IPS DF 6.9 (cell line): ENCODE measurements at regions not wholly inside any gene's neighbourhood (a gene's known extent, or its start where the extent isn't known, plus 50 kb on each side); places are given as distances from the start of the nearest gene placed in this dataset.

Source experiments
- DNase-seq: peaks from one replicate; pipeline ENCODE4 v3.0.0-alpha.2; 2013; ENCODE audit warnings: low read depth, low spot score
- H3K27ac ChIP-seq: one replicate; pipeline ENCODE4 v1.5.1; 2013; ENCODE audit warnings: low read length, control low read depth
- H3K27me3 ChIP-seq: 2 replicates; pipeline ENCODE4 v1.6.1; 2013; ENCODE audit warnings: mild to moderate bottlenecking, low read length; ENCODE audit not compliant: control insufficient read depth, insufficient read depth
- H3K36me3 ChIP-seq: 2 replicates; pipeline ENCODE4 v1.6.1; 2013; ENCODE audit warnings: low read length; ENCODE audit not compliant: control insufficient read depth, insufficient read depth
- H3K4me1 ChIP-seq: 2 replicates; pipeline ENCODE4 v1.6.1; 2013; ENCODE audit warnings: low read length; ENCODE audit not compliant: control insufficient read depth, insufficient read depth
- H3K4me3 ChIP-seq: 2 replicates; pipeline ENCODE4 v1.5.1; 2013; ENCODE audit warnings: mild to moderate bottlenecking, low read length
- H3K9me3 ChIP-seq: 2 replicates; pipeline ENCODE4 v1.6.1; 2013; ENCODE audit warnings: low read length, inconsistent platforms; ENCODE audit not compliant: control insufficient read depth, insufficient read depth
- WGBS: extraction: QIAGEN DNeasy Blood & Tissue Kit; methylation state at CpG from one replicate; pipeline ENCODE4 v1.1.7; 2013; ENCODE audit warnings: mixed read lengths, missing lambda C conversion rate; ENCODE audit not compliant: insufficient read length, insufficient coverage; 5-methylcytosine and 5-hydroxymethylcytosine counted together

DNA sequence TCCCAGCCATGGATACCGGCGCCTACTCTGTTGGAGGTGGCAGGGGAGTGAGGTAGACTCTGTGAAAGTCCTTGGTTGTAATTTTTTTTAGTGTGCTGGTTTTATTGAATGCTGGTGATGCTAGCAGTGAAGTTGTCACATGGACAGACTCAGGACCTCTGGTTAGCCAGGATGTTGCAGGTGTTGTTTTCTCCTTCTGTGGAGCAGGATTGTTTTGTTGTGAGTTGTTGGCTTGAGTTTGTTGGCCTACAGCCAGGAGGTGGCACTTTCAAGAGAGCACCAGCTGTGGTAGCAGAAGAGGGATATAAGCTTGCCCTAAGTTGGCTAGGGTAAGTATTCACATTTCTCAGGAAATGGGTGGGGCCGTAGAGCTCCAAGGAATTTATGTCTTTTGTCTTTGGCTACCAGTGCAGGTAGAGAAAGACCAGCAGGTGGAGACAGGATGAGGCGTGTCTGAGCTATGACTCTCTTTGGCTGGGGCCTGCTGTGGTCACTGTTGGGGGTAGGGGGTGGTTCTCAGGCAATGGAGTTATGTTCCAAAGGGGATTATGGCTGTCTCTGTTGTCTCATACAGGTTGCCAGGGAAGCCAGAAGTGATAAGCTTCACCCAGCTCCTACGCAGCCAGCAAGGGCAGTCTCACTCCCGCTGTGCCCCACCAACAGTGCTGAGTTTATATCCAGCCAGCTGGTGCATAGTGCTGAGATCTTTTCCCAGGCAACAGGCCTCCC is 248.7 kb downstream of the TAF11L14 start:
- Histone ChIP-seq H3K9me3 (no peaks in the 10 kb centered on the region), H3K27ac (no peak overlapping the region), H3K36me3 (no peaks in the 10 kb centered on the region), H3K4me3 (no peak overlapping the region), H3K4me1 (no peaks in the 10 kb centered on the region), H3K27me3 (no peaks in the 10 kb centered on the region)
- WGBS = no CpG with 5 or more reads among the region's 6 CpGs
- DNase-seq = peak; percentile 33

DNA sequence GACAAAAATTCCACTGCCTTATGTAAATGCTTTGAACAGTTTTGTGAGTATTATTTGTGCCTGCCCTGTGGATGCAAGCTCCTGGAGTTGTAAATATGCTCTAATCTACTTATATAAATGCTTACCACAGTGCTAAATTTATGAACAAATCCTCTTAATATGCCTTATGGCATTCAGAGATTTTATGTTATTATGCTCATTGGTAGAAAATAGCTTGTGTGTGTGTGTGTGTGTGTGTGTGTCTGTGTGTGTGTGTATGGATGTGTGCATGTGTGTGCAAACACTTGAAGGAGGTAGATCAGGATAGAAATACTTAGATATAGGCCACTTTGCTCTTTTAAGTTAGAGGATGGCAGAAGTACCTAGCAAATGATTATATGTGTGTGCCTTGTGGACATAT is 253.9 kb downstream of the TAF11L14 start:
- DNase-seq = no peak
- H3K4me3 ChIP-seq = no peak overlapping the region
- H3K4me1 ChIP-seq = no peaks in the 10 kb centered on the region
- no peaks in the 10 kb centered on the region for H3K9me3 ChIP-seq
- H3K36me3 ChIP-seq = no peaks in the 10 kb centered on the region
- no peak overlapping the region for H3K27ac ChIP-seq
- no peaks in the 10 kb centered on the region for H3K27me3 ChIP-seq

DNA sequence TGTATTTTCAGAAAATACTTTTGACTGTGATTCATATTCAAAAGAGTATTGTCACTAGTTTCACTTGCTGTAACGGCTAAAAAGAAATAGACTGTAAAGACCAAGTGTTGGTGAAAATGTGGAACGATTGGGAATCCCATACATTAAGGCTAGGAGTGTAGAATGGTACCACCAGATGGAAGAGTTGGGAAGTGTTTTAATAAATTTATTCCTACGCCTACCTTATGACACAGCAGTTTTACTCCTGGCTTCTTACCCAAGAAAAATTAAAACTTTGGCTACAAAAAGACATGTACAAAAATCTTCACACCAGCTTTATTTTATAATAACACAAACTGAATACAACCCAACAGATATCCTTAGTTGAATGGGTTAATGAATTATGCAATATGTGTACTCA is 256.2 kb downstream of the TAF11L14 start:
- Histone ChIP-seq H3K4me3 (no peak overlapping the region), H3K36me3 (no peaks in the 10 kb centered on the region), H3K4me1 (no peaks in the 10 kb centered on the region), H3K9me3 (no peaks in the 10 kb centered on the region), H3K27ac (no peak overlapping the region), H3K27me3 (no peaks in the 10 kb centered on the region)
- no peak for DNase-seq
- WGBS = no CpG with 5 or more reads among the region's 3 CpGs

DNA sequence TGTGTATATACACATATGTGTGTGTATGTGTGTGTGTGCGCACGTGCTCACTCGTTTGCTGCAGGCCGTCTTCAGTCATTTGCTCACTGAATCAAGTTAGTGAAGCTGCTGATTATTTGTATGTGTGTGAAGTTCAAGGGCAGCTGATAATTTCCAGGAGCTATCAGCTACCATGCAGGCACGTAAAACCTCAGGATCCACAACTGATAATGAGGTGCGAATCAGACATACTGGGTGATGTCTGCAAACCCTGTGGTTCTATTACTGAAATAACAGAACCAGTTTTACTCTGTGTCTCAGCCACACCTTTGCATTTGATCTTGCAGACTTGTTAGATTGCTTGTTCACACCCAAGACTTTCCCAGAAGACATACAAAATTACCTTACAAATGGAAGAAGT is 257.6 kb downstream of the TAF11L14 start:
- Histone ChIP-seq H3K36me3 (no peaks in the 10 kb centered on the region), H3K27ac (no peak overlapping the region), H3K9me3 (no peaks in the 10 kb centered on the region), H3K27me3 (no peaks in the 10 kb centered on the region), H3K4me3 (no peak overlapping the region), H3K4me1 (no peaks in the 10 kb centered on the region)
- DNase-seq = no peak
- WGBS = no CpG with 5 or more reads among the region's 6 CpGs

DNA sequence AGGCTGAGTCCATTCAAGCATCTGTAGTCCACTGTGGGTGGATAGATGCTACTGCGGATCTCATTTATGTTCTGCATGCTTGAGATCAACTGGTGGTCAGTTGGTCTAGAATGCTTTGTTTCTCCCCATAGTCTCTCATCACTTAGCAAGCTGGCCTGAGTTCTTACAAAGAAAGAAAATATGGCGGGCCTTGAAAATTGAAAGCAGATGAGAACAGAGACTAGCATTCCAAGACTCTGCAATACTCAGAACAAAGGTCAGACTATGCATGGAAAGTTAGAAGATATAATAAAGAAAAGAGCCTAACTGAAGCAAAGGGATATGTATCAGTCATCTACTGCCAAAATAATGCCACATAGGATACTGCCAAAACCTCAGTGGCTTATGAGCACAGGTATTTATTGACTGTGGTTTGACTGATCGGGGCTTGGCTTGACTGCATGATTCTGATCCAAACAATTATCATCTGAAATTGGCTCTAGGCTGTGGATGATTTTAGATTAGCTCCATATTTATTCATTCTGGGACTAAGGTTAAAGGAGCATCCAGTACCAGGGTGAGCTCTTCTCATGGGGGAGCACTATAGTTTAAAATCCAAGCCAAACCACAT is 258.9 kb downstream of the TAF11L14 start:
- Histone ChIP-seq H3K36me3 (no peaks in the 10 kb centered on the region), H3K27ac (no peak overlapping the region), H3K4me1 (no peaks in the 10 kb centered on the region), H3K9me3 (no peaks in the 10 kb centered on the region), H3K4me3 (no peak overlapping the region), H3K27me3 (no peaks in the 10 kb centered on the region)
- WGBS = no CpG with 5 or more reads among the region's 3 CpGs
- no peak for DNase-seq

DNA sequence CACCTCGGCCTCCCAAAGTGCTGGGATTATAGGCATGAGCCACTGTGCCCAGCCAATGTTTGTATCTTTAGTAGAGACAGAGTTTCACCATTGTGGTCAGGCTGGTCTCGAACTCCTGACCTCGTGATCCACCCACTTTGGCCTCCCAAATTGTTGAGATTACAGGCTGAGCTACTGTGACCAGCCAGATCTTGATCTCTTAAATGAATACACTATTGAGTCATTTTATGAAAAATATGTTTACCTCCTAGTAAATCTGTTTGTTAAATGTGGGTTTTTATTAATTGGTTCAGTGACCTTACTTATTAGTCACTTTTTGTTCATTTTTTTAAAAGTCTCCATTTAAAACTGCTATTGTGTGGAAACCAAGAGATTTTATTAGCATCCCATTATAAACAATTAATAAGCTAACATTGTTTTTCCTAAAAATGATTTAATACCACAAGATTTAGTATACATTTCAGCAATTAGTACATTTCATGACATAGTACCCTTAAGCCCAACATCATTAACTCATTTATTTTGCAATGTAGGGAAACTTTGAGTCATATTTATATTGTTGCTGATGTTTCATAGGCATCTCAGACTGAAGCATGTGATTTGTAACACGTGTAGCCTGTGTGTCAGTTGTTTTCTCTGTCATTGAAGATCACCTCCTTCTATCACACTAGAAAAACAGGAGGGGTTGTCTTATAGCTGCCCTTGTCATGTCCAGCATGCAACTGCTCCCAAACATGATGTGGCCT is 261.2 kb downstream of the TAF11L14 start:
- Histone ChIP-seq H3K4me1 (no peaks in the 10 kb centered on the region), H3K27ac (no peak overlapping the region), H3K27me3 (no peaks in the 10 kb centered on the region), H3K36me3 (no peaks in the 10 kb centered on the region), H3K4me3 (no peak overlapping the region), H3K9me3 (no peaks in the 10 kb centered on the region)
- DNase-seq = no peak
- WGBS = no CpG with 5 or more reads among the region's 4 CpGs

DNA sequence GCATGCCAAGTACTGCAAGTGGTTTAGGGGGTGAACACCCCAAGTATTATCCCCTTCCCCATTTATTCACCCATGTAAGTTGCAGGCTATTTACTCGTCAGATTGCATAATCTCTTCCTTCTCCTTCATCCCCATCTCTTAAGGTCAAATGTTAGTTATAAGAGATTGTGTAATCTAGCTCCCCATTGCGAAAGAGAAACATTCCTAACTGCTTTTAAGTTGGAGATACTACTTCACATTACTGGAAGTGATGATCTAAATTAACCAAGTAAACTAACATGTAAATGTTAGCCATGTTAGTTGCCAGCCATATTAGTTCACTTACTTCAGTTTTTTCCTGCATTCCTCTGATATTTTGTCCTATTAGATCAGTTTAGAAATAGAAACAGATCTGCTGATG is 262.3 kb downstream of the TAF11L14 start:
- no CpG with 5 or more reads among the region's 2 CpGs for WGBS

DNA sequence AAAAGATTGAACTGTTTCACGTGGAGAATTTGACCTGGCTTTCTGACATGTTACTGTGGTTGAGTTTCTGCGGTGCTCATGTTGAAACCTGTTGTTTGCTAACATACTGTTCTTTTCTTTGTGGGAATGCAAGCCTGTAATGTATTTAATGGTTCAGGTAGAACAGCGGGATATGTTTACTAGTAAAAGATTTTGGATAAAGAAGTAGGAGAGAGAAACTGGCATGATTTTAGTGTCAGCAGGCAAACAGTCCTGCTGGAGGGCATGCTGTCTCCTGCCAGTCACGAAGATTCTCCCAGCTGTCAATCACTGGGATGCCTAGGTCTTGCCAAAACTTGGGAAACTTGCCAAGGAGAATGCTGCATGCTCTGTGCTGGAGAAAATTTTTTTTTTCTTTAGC is 263.5 kb downstream of the TAF11L14 start:
- Histone ChIP-seq H3K27me3 (no peaks in the 10 kb centered on the region), H3K36me3 (no peaks in the 10 kb centered on the region), H3K9me3 (no peaks in the 10 kb centered on the region), H3K27ac (no peak overlapping the region), H3K4me1 (no peaks in the 10 kb centered on the region), H3K4me3 (no peak overlapping the region)
- DNase-seq = no peak
- no CpG with 5 or more reads among the region's 4 CpGs for WGBS

More for the DNA sequence above, 262.3 kb downstream of the TAF11L14 start:
- Histone ChIP-seq H3K27me3 (no peaks in the 10 kb centered on the region), H3K9me3 (no peaks in the 10 kb centered on the region), H3K36me3 (no peaks in the 10 kb centered on the region), H3K4me3 (no peak overlapping the region), H3K27ac (no peak overlapping the region), H3K4me1 (no peaks in the 10 kb centered on the region)
- no peak for DNase-seq

DNA sequence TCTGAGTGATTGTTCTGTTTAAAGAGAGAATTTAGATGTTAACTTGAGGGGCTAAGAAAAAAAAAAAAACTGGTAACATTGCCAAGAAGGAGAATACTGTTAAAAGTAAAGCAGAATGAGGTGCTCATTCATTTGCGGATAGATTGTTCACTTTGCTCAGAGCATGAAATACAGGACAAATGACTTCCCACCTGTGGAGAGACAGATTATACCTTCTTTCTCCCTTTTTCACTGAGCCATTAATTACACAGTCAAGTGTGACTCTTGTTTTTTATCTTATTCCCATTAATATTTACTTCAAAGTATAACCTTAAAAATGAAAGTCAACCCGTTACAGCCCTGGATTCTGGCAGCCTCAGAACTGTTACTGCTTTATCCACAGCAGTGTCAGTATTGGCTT is 264.5 kb downstream of the TAF11L14 start:
- WGBS = no CpG with 5 or more reads among the region's 2 CpGs
- Histone ChIP-seq H3K4me1 (no peaks in the 10 kb centered on the region), H3K9me3 (no peaks in the 10 kb centered on the region), H3K27me3 (no peaks in the 10 kb centered on the region), H3K4me3 (no peak overlapping the region), H3K27ac (no peak overlapping the region), H3K36me3 (no peaks in the 10 kb centered on the region)
- DNase-seq = no peak

DNA sequence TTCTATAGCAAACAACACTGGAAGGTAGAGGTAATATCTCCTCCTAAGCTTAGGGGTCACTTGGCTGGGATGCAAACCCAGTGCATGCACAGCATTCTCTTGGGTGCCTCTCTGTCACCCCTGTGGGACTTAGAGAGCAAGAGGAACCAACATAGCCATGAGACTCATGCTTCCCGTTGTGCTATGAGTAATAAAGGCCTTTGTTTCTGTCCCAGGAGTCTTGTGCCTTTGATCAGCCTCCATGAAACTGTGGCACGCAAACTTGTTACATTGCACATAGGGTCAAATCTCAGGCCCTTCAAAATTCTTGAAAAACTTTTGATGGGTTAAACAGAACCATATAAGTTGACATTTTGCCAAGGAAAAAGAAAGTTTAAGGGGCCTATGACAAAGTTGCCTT is 272.8 kb downstream of the TAF11L14 start:
- no peaks in the 10 kb centered on the region for H3K27me3 ChIP-seq

More for the DNA sequence above, 272.8 kb downstream of the TAF11L14 start:
- H3K27ac ChIP-seq = no peak overlapping the region
- no peaks in the 10 kb centered on the region for H3K9me3 ChIP-seq
- no CpG with 5 or more reads among the region's 2 CpGs for WGBS
- H3K4me1 ChIP-seq = no peaks in the 10 kb centered on the region
- H3K4me3 ChIP-seq = no peak overlapping the region
- no peak for DNase-seq
- H3K36me3 ChIP-seq = no peaks in the 10 kb centered on the region
